ENCODE measurements at regions not wholly inside any gene's neighbourhood (a gene's known extent, or its start where the extent isn't known, plus 50 kb on each side); places are given as distances from the start of the nearest gene placed in this dataset.

GRCh38 chr12:41784957-41785356, 359.7 kb downstream of the GXYLT1 start:
- H3K36me3 Mint-ChIP-seq (ENCODE audit: low read depth, unreplicated experiment) = no peaks in the 10 kb centered on the region
- DNase-seq (ENCODE audit: low spot score) = no peak
- TF ChIP-seq CTCF (IDR thresholded peaks at IDR 0.05; ENCODE audit: unreplicated experiment) = no peak
- no peaks in the 10 kb centered on the region for H3K9me3 Mint-ChIP-seq (ENCODE audit: unreplicated experiment)
- H3K4me3 Mint-ChIP-seq (ENCODE audit: unreplicated experiment) = no peak overlapping the region
- H3K4me1 Mint-ChIP-seq (ENCODE audit: unreplicated experiment) = no peaks in the 10 kb centered on the region
- no peak overlapping the region for H3K27ac Mint-ChIP-seq (ENCODE audit: unreplicated experiment)
- H3K27me3 Mint-ChIP-seq (ENCODE audit: unreplicated experiment) = peaks cover 2% of the 10 kb centered on the region

- H3K27me3 Mint-ChIP-seq (ENCODE audit: unreplicated experiment) = no peaks in the 10 kb centered on the region
- DNase-seq (ENCODE audit: low spot score) = no peak
- H3K27ac Mint-ChIP-seq (ENCODE audit: unreplicated experiment) = no peak overlapping the region
- no peaks in the 10 kb centered on the region for H3K4me1 Mint-ChIP-seq (ENCODE audit: unreplicated experiment)
- TF ChIP-seq CTCF (IDR thresholded peaks at IDR 0.05; ENCODE audit: unreplicated experiment) = no peak
- peaks cover 4% of the 10 kb centered on the region for H3K9me3 Mint-ChIP-seq (ENCODE audit: unreplicated experiment)
- no peak overlapping the region for H3K4me3 Mint-ChIP-seq (ENCODE audit: unreplicated experiment)
- H3K36me3 Mint-ChIP-seq (ENCODE audit: low read depth, unreplicated experiment) = no peaks in the 10 kb centered on the region
These were observed 365.7 kb downstream of the GXYLT1 start for GRCh38 chr12:41778934-41779333.

GRCh38 chr12:41777064-41777790, 367.4 kb downstream of the GXYLT1 start:
- Mint-ChIP-seq H3K27ac (ENCODE audit: unreplicated experiment) (no peak overlapping the region), H3K4me3 (ENCODE audit: unreplicated experiment) (no peak overlapping the region), H3K9me3 (ENCODE audit: unreplicated experiment) (peaks cover 4% of the 10 kb centered on the region), H3K4me1 (ENCODE audit: unreplicated experiment) (no peaks in the 10 kb centered on the region), H3K36me3 (ENCODE audit: low read depth, unreplicated experiment) (no peaks in the 10 kb centered on the region), H3K27me3 (ENCODE audit: unreplicated experiment) (peaks cover 2% of the 10 kb centered on the region)
- no peak for DNase-seq (ENCODE audit: low spot score)
- TF ChIP-seq CTCF (IDR thresholded peaks at IDR 0.05; ENCODE audit: unreplicated experiment) = no peak

GRCh38 chr12:41772478-41772877, 372.2 kb downstream of the GXYLT1 start:
- no peak for TF ChIP-seq CTCF (IDR thresholded peaks at IDR 0.05; ENCODE audit: unreplicated experiment)
- Mint-ChIP-seq H3K4me3 (ENCODE audit: unreplicated experiment) (no peak overlapping the region), H3K4me1 (ENCODE audit: unreplicated experiment) (no peaks in the 10 kb centered on the region), H3K9me3 (ENCODE audit: unreplicated experiment) (no peaks in the 10 kb centered on the region), H3K27me3 (ENCODE audit: unreplicated experiment) (peaks cover 2% of the 10 kb centered on the region), H3K36me3 (ENCODE audit: low read depth, unreplicated experiment) (no peaks in the 10 kb centered on the region), H3K27ac (ENCODE audit: unreplicated experiment) (no peak overlapping the region)
- no peak for DNase-seq (ENCODE audit: low spot score)

- no peak overlapping the region for H3K4me3 Mint-ChIP-seq (ENCODE audit: unreplicated experiment)
- H3K36me3 Mint-ChIP-seq (ENCODE audit: low read depth, unreplicated experiment) = no peaks in the 10 kb centered on the region
- H3K27ac Mint-ChIP-seq (ENCODE audit: unreplicated experiment) = no peak overlapping the region
- H3K4me1 Mint-ChIP-seq (ENCODE audit: unreplicated experiment) = no peaks in the 10 kb centered on the region
- no peak for TF ChIP-seq CTCF (IDR thresholded peaks at IDR 0.05; ENCODE audit: unreplicated experiment)
- no peaks in the 10 kb centered on the region for H3K9me3 Mint-ChIP-seq (ENCODE audit: unreplicated experiment)
- H3K27me3 Mint-ChIP-seq (ENCODE audit: unreplicated experiment) = peaks cover 2% of the 10 kb centered on the region
- no peak for DNase-seq (ENCODE audit: low spot score)
These were observed 374.9 kb downstream of the GXYLT1 start for GRCh38 chr12:41769810-41770209.
